ENCODE measurements at regions not wholly inside any gene's neighbourhood (a gene's known extent, or its start where the extent isn't known, plus 50 kb on each side); places are given as distances from the start of the nearest gene placed in this dataset.
A peak's percentile ranks its signal among the peaks of the same experiment; 100 is the strongest.
"Not testable (repeated sequence)": the region's sequence is repeated elsewhere in the genome, so short reads cannot be mapped to it uniquely, and the experiment has no call there.

GRCh38 chrX:111041018-111041462 is 55.0 kb upstream of the PAK3 start:
- no peak for DNase-seq

GRCh38 chrX:111040377-111041017 is 55.5 kb upstream of the PAK3 start:
- DNase-seq = no peak

- DNase-seq = no peak
These were observed 56.4 kb upstream of the PAK3 start for GRCh38 chrX:111039606-111040005.

- no peak for DNase-seq
These were observed 60.0 kb upstream of the PAK3 start for GRCh38 chrX:111035991-111036390.

GRCh38 chrX:111035256-111035655 is 60.7 kb upstream of the PAK3 start:
- no peak for DNase-seq

- not testable (repeated sequence) for DNase-seq
These were observed 73.0 kb upstream of the PAK3 start for GRCh38 chrX:111022998-111023397.

GRCh38 chrX:111020283-111020682 is 75.7 kb upstream of the PAK3 start:
- no peak for DNase-seq

- no peak for DNase-seq
These were observed 82.1 kb upstream of the PAK3 start for GRCh38 chrX:111013778-111014455.

- no peak for DNase-seq
These were observed 85.9 kb upstream of the PAK3 start for GRCh38 chrX:111010111-111010510.

- no peak for DNase-seq
These were observed 86.7 kb upstream of the PAK3 start for GRCh38 chrX:111009256-111009655.

- no peak for DNase-seq
These were observed 87.9 kb upstream of the PAK3 start for GRCh38 chrX:111008126-111008525.

- no peak for DNase-seq
These were observed 88.8 kb upstream of the PAK3 start for GRCh38 chrX:111007238-111007637.

- no peak for DNase-seq
These were observed 89.9 kb upstream of the PAK3 start for GRCh38 chrX:111006116-111006515.

- no peak for DNase-seq
These were observed 90.8 kb upstream of the PAK3 start for GRCh38 chrX:111005166-111005565.

GRCh38 chrX:111003118-111003517 is 92.9 kb upstream of the PAK3 start:
- DNase-seq = no peak

GRCh38 chrX:110992611-110993010 is 103.4 kb upstream of the PAK3 start:
- DNase-seq = peak; percentile 1

GRCh38 chrX:110989869-110990268 is 106.1 kb upstream of the PAK3 start:
- DNase-seq = no peak

- no peak for DNase-seq
These were observed 106.5 kb upstream of the PAK3 start for GRCh38 chrX:110989447-110989846.

GRCh38 chrX:110987292-110987691 is 108.7 kb upstream of the PAK3 start:
- no peak for DNase-seq

GRCh38 chrX:110985470-110985869 is 110.5 kb upstream of the PAK3 start:
- no peak for DNase-seq

GRCh38 chrX:110983024-110983423 is 113.0 kb upstream of the PAK3 start:
- DNase-seq = no peak

- no peak for DNase-seq
These were observed 129.2 kb upstream of the PAK3 start for GRCh38 chrX:110966839-110967238.

GRCh38 chrX:110966091-110966454 is 129.9 kb upstream of the PAK3 start:
- DNase-seq = no peak

GRCh38 chrX:110965409-110966090 is 130.4 kb upstream of the PAK3 start:
- no peak for DNase-seq

All from stimulated activated CD4-positive, alpha-beta T cell treated with anti-CD3 and anti-CD28 coated beads, Interleukin-12 subunit alpha, Interleukin-12 subunit beta, amount 100 ng/mL, for 4 hours (primary cell).